Omental fat pad (tissue), 3 donors: ENCODE measurements at regions not wholly inside any gene's neighbourhood (a gene's known extent, or its start where the extent isn't known, plus 50 kb on each side); places are given as distances from the start of the nearest gene placed in this dataset.

Experiments used
- ATAC-seq: fragments of 150-250 bp; one replicate; pipeline ENCODE4 v1.9.1; 2016; ENCODE audit warnings: mild to moderate bottlenecking, moderate library complexity; ENCODE audit not compliant: low FRiP score
- DNase-seq: peaks from one replicate; pipeline ENCODE4 v3.0.0-alpha.2; 2019; ENCODE audit warnings: low spot score
- CTCF ChIP-seq, 3 donors: fragments of 450-650 bp; IDR thresholded peaks; one replicate each; pipeline ENCODE4 v1.5.1; 2016 to 2017; ENCODE audit warnings: antibody characterized with exemption in 3 of 3, mild to moderate bottlenecking in 3 of 3, moderate library complexity in 2 of 3

- DNase-seq (no peak), ATAC-seq (no peak)
- TF ChIP-seq CTCF (IDR thresholded peaks at IDR 0.05), result no peak
Measured at GRCh38 chr1:87733386-87733785, 404.7 kb downstream of the LMO4 start.

DNA sequence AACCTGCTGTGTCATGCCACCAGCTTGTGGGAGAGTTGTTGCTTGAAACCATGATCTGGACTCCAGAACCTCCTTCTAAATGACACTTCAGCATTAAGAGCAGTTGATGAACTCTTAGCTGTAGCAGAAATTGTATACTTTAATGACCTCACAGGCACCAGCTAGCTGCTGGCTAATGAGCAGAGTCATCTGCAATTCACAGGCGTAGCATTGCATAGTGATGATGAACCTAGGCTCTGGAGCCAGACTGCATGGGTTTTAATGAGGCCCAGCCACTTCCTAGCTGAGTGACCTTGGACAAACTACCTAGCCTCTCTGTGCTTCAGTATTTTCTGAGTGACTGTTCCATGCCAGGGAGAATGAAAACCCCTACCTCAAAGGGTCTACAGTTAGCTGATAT lies 407.1 kb downstream of the LMO4 start:
- no peak for TF ChIP-seq CTCF (IDR thresholded peaks at IDR 0.05)
- ATAC-seq (no peak), DNase-seq (no peak)

GRCh38 chr1:87739141-87739540 lies 410.5 kb downstream of the LMO4 start:
- ATAC-seq (no peak), DNase-seq (no peak)
- TF ChIP-seq CTCF (IDR thresholded peaks at IDR 0.05), result no peak

- DNase-seq, result no peak
- no peak for ATAC-seq
- no peak for TF ChIP-seq CTCF (IDR thresholded peaks at IDR 0.05)
Measured at GRCh38 chr1:87739704-87740103, 411.0 kb downstream of the LMO4 start.

- ATAC-seq (no peak), DNase-seq (no peak)
- TF ChIP-seq CTCF (IDR thresholded peaks at IDR 0.05), result no peak
Measured at GRCh38 chr1:87743256-87743655, 414.6 kb downstream of the LMO4 start.

- no peak for DNase-seq
- no peak for TF ChIP-seq CTCF (IDR thresholded peaks at IDR 0.05)
- no peak for ATAC-seq
Measured at GRCh38 chr1:87744056-87744455, 415.4 kb downstream of the LMO4 start.

DNA sequence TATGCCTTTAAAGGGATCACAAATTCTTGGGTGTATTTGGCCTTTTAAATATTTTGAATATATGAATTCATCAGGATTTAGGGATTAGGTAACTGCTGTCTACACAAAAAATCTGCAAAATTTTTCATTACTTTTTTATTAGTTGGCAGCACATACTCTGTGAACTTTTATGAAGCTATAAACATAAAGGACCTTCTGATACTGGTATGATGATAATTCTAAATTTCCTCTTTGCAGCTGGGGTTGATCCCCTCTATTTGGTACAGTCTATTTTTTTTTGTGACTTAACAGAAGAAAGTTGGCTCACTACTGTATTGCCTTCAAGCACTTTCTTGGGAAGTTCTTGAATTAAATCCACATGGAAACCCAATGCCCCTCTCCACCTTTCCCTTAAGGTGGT lies 416.1 kb downstream of the LMO4 start:
- TF ChIP-seq CTCF (IDR thresholded peaks at IDR 0.05), result no peak
- no peak for DNase-seq
- ATAC-seq, result no peak
